GM19438 (cell line): ENCODE measurements at regions not wholly inside any gene's neighbourhood (a gene's known extent, or its start where the extent isn't known, plus 50 kb on each side); places are given as distances from the start of the nearest gene placed in this dataset.

Experiments used
- ATAC-seq: cut with Tn5 transposase; IDR thresholded peaks from one replicate; pipeline ENCODE4 v1.9.1; 2021; ENCODE audit warnings: low read depth; ENCODE audit not compliant: unreplicated experiment

- ATAC-seq: no peak
Measured at GRCh38 chr14:42909659-42910058, 1303.0 kb downstream of the LRFN5 start.

- ATAC-seq: no peak
Measured at GRCh38 chr14:42893183-42893582, 1286.5 kb downstream of the LRFN5 start.

- ATAC-seq: no peak
Measured at GRCh38 chr14:42884100-42884499, 1277.4 kb downstream of the LRFN5 start.

GRCh38 chr14:42877716-42878115 is 1271.0 kb downstream of the LRFN5 start:
- no peak for ATAC-seq

GRCh38 chr14:42872786-42873185 is 1266.1 kb downstream of the LRFN5 start:
- no peak for ATAC-seq

GRCh38 chr14:42869681-42870080 is 1263.0 kb downstream of the LRFN5 start:
- ATAC-seq: no peak

- ATAC-seq: no peak
Measured at GRCh38 chr14:42862114-42862513, 1255.4 kb downstream of the LRFN5 start.

- no peak for ATAC-seq
Measured at GRCh38 chr14:42860371-42860770, 1253.7 kb downstream of the LRFN5 start.

- ATAC-seq: no peak
Measured at GRCh38 chr14:42856106-42856505, 1249.4 kb downstream of the LRFN5 start.

- no peak for ATAC-seq
Measured at GRCh38 chr14:42855085-42855484, 1248.4 kb downstream of the LRFN5 start.

- ATAC-seq: no peak
Measured at GRCh38 chr14:42854061-42854460, 1247.4 kb downstream of the LRFN5 start.

GRCh38 chr14:42848652-42849051 is 1242.0 kb downstream of the LRFN5 start:
- ATAC-seq: no peak

- ATAC-seq: no peak
Measured at GRCh38 chr14:42814817-42815216, 1208.1 kb downstream of the LRFN5 start.

- ATAC-seq: no peak
Measured at GRCh38 chr14:42806909-42807315, 1200.2 kb downstream of the LRFN5 start.

- ATAC-seq: no peak
Measured at GRCh38 chr14:42804141-42804540, 1197.5 kb downstream of the LRFN5 start.

- ATAC-seq: no peak
Measured at GRCh38 chr14:42802346-42802745, 1195.7 kb downstream of the LRFN5 start.

GRCh38 chr14:42792166-42792565 is 1185.5 kb downstream of the LRFN5 start:
- ATAC-seq: no peak

GRCh38 chr14:42782754-42783153 is 1176.1 kb downstream of the LRFN5 start:
- no peak for ATAC-seq

GRCh38 chr14:42778984-42779383 is 1172.3 kb downstream of the LRFN5 start:
- ATAC-seq: no peak

- no peak for ATAC-seq
Measured at GRCh38 chr14:42750771-42751170, 1144.1 kb downstream of the LRFN5 start.

GRCh38 chr14:42742084-42742483 is 1135.4 kb downstream of the LRFN5 start:
- ATAC-seq: no peak

GRCh38 chr14:42736408-42736807 is 1129.7 kb downstream of the LRFN5 start:
- no peak for ATAC-seq

- no peak for ATAC-seq
Measured at GRCh38 chr14:42734041-42734440, 1127.4 kb downstream of the LRFN5 start.
